ENCODE measurements at regions not wholly inside any gene's neighbourhood (a gene's known extent, or its start where the extent isn't known, plus 50 kb on each side); places are given as distances from the start of the nearest gene placed in this dataset.

GRCh38 chr12:90501412-90501811, 453.6 kb downstream of the CCER1 start:
- TF ChIP-seq CTCF (IDR thresholded peaks at IDR 0.05; ENCODE audit: extremely low read depth in 1 of 2, insufficient read depth in 1 of 2, low read depth in 1 of 2, low read length in 2 of 2) (no peak), POLR2AphosphoS5 (IDR thresholded peaks at IDR 0.05; ENCODE audit: insufficient read depth, low read depth, low read length) (no peak), POLR2A (IDR thresholded peaks at IDR 0.05; ENCODE audit: low read depth, low read length) (no peak), MYC (IDR thresholded peaks at IDR 0.05; ENCODE audit: low read depth, low read length) (no peak), MAX (IDR thresholded peaks at IDR 0.05; ENCODE audit: insufficient read depth, insufficient read length) (no peak), EZH2 (IDR thresholded peaks at IDR 0.05; ENCODE audit: borderline replicate concordance, low read depth, low read length, severe bottlenecking) (no peak), JUN (IDR thresholded peaks at IDR 0.05; ENCODE audit: borderline replicate concordance, insufficient read depth, insufficient read length, low read depth) (no peak), GATA2 (IDR thresholded peaks at IDR 0.05; ENCODE audit: insufficient read depth, insufficient read length, low read depth, low read length) (no peak), FOS (IDR thresholded peaks at IDR 0.05; ENCODE audit: borderline replicate concordance, insufficient read depth, low read length) (no peak)
